ENCODE measurements at regions not wholly inside any gene's neighbourhood (a gene's known extent, or its start where the extent isn't known, plus 50 kb on each side); places are given as distances from the start of the nearest gene placed in this dataset.

- TF ChIP-seq CTCF (IDR thresholded peaks at IDR 0.05; ENCODE audit: insufficient read depth, low read depth, low read length) (no peak), EZH2 (IDR thresholded peaks at IDR 0.05; ENCODE audit: insufficient read depth, low read length) (no peak)
These were observed 132.7 kb upstream of the RAG2 start for GRCh38 chr11:36730761-36731160.
